RPMI7951 (cell line): ENCODE measurements at regions not wholly inside any gene's neighbourhood (a gene's known extent, or its start where the extent isn't known, plus 50 kb on each side); places are given as distances from the start of the nearest gene placed in this dataset.

Source experiments
- DNase-seq: peaks from one replicate; pipeline ENCODE4 v3.0.0-alpha.2; 2012; ENCODE audit warnings: low read depth

DNA sequence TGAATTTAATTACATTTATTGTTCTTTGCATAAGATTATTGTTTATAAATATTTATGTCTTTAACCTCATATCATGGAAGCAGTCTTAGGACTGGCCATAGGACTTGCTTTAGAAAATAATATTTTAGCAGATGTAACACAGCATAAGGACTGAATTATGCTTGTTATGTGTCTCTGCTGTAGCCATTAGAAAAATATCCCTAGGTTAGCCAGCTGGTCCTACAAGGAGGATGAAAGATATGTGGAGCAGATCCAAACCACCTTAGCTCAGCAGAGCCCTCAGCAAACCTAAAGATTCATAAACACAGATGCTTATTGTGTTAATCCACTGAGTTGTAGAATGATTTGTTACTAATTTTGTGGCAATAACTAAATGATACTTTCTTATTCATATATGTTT, 166.0 kb upstream of the COL1A2 start:
- peak; percentile 11 for DNase-seq

DNA sequence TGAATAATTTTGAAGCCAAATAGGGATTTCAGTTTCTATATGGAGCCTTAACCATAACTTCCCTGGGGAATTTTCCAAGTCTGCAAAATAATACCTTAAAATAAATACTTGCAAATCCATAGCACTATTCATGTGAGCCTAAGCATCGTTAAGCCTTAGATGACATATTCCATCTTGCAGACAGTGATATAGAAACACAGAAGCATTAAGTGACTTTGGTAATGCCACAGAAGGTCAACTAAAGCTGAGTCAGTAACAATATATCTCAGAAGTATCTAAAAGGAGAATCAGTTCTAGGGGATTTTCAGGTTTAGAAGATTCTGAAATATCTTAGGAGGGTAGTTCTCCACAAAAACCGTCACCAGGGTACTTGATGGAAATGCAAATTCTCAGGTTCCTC, 163.4 kb upstream of the COL1A2 start:
- DNase-seq, result no peak

DNA sequence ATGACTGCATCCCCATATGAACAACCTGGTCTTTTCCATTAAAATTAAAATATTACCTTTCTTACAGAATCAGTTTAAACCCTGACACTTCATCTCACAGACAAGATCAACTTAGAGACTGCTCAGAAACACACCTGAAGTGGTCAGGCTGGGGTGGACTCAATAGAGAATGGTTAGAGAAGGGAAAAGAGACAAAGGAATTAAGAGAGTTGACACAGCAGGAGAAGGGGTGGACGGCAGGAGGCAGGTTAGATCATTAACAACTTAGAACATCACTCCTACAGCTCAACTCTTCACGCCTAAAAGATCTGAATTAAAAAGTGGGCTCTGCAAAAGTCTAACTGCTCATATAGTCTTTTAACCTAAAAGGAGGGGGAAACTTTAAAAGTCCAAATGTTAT, 157.7 kb upstream of the COL1A2 start:
- DNase-seq, result no peak

DNA sequence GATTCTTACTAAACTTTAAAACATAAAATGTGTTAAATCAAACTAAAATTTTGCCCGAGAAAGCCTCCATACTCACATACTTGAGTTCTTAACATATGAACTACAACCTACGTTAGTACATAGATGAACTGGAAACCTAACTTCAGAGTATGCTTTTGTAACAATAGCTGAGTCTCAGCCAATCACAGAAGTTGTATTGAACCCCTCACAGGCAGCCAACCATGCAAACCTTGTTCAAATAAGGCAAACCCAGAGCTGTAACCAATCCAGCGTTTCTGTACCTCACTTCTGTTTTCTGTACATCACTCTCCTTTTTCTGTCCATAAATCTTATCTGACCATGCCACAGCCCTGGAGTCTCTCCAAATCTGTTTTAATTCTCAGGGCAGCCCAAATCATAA, 157.3 kb upstream of the COL1A2 start:
- no peak for DNase-seq

GRCh38 chr7:94239661-94240234, 154.9 kb upstream of the COL1A2 start:
- no peak for DNase-seq

- DNase-seq, result no peak
Measured at GRCh38 chr7:94240902-94241301, 153.8 kb upstream of the COL1A2 start.

DNA sequence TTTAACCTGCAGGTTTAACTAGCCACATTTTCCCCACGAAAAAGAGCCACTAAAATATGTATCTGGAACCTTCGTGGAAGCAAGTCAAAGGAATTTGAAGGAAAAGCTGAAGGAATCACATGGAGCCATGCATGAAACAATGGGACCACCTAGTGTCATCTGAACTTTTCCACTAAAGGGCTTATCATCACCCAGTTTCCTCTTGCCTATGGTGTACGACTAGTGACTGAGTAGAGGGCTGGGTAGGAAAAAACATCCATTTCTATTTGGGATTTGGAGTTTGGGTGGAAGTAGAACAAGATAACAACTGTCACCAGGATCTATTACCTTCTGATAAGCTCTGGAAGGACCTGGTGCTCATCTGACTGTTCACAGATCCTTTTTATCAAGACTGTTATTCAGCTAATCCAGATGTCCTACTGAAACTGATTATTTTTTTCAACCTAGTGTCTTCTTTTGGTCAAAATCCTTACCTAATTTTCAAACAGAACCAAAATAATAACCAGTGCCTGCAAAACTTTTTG, 153.2 kb upstream of the COL1A2 start:
- peak; percentile 9 for DNase-seq

GRCh38 chr7:94243066-94243711, 151.5 kb upstream of the COL1A2 start:
- DNase-seq, result no peak

GRCh38 chr7:94244760-94245159, 149.9 kb upstream of the COL1A2 start:
- DNase-seq, result no peak

DNA sequence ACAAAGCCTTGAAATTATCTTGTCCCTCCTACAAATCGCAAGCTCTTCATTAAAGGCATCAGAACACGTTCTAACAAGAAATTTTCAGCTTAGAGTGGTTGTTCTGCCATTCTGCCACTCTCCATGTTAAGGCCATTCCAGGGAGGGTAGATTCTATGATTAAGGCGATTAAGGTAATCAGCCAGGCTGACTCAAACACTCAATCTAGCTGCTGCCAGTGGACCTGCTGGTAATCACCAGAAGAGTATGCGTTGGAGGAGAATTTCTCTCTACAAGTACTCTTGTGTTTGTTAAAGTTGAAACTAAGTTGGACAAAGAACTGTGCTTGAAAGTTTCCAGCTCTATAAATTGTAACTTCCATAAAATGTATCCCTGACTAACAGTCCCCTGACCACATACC, 149.2 kb upstream of the COL1A2 start:
- DNase-seq, result no peak

- DNase-seq, result no peak
Measured at GRCh38 chr7:94247970-94248369, 146.7 kb upstream of the COL1A2 start.

DNA sequence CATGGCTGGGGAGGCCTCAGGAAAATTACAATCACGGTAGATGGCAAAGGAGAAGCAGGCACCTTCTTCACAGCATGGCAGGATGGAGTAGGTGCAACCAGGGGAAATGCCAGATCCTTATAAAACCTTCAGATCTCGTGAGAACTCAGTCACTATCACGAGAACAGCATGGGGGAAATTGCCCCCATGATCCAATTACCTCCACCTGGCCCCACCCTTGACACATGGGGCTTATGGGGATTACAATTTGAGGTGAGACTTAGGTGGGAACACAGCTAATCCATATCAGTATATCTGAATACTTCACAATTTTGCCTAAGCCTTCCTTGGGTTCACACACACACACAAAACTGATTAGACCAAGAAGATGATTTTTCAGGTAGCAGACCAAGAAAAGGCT, 145.1 kb upstream of the COL1A2 start:
- DNase-seq, result no peak

- DNase-seq, result no peak
Measured at GRCh38 chr7:94250124-94250523, 144.6 kb upstream of the COL1A2 start.

- peak; percentile 20 for DNase-seq
Measured at GRCh38 chr7:94250987-94251386, 143.7 kb upstream of the COL1A2 start.

DNA sequence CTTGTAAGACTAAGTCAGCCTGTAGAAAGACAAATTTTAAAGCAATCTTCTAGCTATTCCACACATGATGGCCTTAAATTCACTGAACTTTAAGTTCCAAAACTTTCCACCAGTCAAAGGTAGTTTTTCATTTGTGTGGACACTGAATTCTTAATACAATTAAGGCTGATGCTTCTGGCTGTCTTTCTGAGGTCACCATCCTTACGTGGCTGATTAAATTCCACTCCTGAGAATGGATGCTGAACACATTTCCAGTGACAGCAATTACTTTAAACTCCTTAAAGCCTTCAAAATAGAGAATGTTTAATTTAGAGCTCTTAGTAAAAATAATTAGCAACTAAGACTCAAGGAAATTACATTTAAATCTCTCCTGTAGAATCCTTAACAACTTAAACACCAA, 142.6 kb upstream of the COL1A2 start:
- no peak for DNase-seq

DNA sequence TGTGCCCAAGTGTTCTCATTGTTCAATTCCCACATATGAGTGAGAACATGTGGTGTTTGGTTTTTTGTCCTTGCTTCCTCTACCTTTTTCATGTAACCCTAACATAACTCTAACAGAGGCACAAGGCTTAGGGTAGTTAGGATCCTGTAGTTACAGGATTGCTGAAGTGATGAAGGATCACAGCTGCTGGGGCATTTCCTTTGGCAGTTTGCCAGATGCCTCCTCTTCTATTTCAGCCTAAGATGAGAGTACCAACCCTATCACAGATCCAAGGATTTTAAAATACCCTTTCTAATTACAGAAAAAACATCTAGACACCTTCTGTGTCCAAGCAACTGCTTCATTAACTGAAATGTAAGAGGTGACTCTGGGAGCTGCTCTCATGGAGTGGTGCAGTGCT, 141.7 kb upstream of the COL1A2 start:
- no peak for DNase-seq

- DNase-seq, result no peak
Measured at GRCh38 chr7:94253686-94254085, 141.0 kb upstream of the COL1A2 start.

GRCh38 chr7:94258418-94259300, 136.0 kb upstream of the COL1A2 start:
- DNase-seq, result no peak

- DNase-seq, result no peak
Measured at GRCh38 chr7:94261067-94261466, 133.6 kb upstream of the COL1A2 start.

GRCh38 chr7:94264756-94265155, 129.9 kb upstream of the COL1A2 start:
- DNase-seq, result no peak

DNA sequence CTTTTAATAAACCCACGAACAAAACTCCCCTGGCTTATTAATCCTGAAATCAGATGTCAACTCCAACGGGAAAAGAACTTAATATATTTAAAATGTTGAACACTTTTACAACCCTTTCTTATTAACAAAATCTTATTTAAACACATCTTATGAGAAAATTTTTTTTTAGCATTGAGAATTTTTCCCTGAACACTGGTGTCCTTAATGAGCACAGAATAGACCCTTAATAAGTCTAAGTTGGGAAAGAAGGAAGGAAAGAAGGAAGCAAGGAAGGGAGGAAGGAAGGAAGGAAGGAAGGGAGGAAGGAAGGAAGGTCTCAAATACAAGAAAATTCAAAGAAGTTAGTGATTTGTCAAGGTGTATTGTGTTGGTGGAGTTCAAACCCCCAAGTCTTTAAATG, 129.2 kb upstream of the COL1A2 start:
- DNase-seq, result no peak

DNA sequence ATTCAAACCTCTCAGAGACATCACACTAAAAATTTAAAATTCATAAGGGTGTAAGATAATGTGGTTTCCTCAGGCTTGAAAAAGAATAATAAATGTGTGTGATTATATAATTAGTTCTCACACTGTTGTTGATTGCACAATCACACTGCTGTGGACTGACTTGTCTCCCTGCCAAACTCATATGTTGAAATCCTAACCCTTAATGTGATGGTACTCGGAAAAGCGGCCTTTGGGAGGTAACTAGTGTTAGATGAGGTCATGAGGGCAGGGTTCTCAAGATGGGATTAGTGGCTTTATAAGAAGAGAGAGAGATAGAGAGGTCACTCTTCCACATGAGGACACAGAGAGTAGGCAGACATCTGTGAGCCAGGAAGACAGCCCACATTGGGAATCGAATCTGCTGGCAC, 128.5 kb upstream of the COL1A2 start:
- peak; percentile 42 for DNase-seq

DNA sequence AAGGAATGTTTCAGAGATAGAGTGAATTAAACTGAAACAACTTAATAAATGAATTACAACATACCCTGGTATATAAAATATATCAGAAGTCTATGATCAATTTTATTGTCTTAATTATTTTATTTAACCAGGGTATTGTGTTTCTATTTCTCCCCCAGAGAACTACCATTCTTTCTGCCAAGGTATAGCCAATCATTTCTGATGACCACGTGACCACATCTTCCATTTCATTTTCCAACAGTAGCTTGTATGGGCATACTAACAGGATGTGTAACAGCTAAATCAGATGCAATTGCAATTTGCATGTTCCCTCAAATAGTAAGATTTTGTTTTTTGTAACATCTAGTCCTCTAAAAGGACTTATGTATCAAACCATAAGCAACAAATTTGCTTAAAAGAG, 123.9 kb upstream of the COL1A2 start:
- DNase-seq, result no peak
